Medulla oblongata (tissue), 1 donor: ENCODE measurements at regions not wholly inside any gene's neighbourhood (a gene's known extent, or its start where the extent isn't known, plus 50 kb on each side); places are given as distances from the start of the nearest gene placed in this dataset.
A peak's percentile ranks its signal among the peaks of the same experiment; 100 is the strongest.

ENCODE experiments used
- DNase-seq: peaks from one replicate; pipeline ENCODE4 v3.0.0-alpha.2; 2015; ENCODE audit errors: extremely low spot score

DNA sequence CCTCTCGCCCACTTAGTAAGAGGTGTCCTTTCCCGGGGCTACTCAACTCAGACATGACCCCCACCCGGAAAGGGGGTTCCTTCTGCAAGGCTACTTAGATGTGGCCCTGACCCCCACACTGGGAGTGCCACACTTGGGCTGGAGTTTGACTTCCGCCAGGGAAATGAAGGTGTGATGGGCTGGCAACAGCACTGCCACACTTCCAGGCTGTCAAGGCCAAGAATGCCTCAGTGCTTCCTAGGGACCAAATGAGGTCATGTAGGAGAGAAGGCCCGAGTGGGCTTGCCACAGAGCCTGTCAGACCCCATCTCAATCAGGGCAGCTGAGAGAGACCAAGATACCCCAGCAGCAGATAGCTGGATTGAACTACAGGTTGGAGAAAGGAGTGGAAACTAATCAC, 55.5 kb downstream of the DRD1 start:
- DNase-seq: no peak

DNA sequence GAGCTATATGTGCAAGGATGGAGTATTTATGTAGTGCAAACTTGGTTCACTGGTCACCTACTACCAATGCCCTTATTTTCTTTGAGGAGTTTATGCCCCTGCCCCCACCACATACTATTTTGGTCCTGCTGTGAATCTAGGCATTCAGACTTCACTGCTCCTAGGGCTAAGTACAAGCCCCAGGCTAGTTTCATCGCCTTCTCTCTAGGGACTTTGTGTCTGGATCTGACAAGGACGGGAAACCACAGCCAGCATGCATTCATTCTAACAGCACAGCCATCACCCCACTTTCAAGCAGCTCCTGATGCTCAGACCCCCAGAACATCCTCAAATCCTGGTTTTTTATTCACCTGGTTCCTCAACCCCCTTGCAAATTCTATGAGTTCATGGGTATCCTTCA, 56.8 kb downstream of the DRD1 start:
- DNase-seq: no peak

- DNase-seq: no peak
Observed at GRCh38 chr5:175386526-175386925, 57.5 kb downstream of the DRD1 start.

GRCh38 chr5:175385691-175386362, 58.2 kb downstream of the DRD1 start:
- DNase-seq: no peak

GRCh38 chr5:175384724-175385552, 59.0 kb downstream of the DRD1 start:
- no peak for DNase-seq

GRCh38 chr5:175383350-175383749, 60.6 kb downstream of the DRD1 start:
- DNase-seq: peak; percentile 47

GRCh38 chr5:175382171-175382570, 61.8 kb downstream of the DRD1 start:
- DNase-seq: no peak

DNA sequence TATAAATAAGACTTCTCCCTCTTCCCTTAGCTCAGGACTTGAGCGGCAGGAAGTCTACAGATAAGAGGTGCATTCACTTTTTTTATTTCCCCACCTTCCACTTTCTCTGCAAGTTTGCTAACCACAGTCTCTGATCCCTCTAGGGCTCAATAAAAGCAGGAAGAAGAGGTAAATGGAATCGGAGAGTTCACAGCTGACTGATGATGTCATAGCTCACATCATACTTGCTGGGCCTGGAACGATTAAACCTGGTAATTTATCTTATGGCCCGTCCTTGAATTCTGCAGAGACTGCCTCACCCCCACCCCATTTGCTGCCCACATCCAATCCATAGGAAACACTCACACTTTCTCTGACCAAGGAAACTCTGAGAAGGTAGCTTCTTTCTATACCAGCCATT, 62.9 kb downstream of the DRD1 start:
- DNase-seq: no peak

DNA sequence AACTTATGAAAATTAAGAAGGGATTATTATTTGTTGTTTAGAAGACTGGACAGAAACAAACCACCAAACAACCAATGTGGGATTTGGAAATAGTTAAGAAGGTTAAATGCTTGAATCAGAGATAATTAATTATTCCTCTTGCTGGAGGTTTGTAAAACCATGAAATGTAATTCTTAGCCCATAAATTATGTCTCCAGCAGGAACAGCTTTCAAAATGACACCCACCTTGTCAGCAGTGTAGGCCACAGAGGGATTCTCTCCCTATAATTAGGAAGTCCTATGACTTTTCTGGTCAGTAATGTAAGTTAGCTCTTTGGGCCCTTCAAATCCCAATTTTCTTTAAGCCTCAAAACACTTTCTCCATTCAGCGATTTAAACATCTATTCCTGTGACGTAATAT, 63.3 kb downstream of the DRD1 start:
- no peak for DNase-seq

GRCh38 chr5:175379867-175380266, 64.1 kb downstream of the DRD1 start:
- no peak for DNase-seq

- no peak for DNase-seq
Observed at GRCh38 chr5:175378444-175379028, 65.4 kb downstream of the DRD1 start.

DNA sequence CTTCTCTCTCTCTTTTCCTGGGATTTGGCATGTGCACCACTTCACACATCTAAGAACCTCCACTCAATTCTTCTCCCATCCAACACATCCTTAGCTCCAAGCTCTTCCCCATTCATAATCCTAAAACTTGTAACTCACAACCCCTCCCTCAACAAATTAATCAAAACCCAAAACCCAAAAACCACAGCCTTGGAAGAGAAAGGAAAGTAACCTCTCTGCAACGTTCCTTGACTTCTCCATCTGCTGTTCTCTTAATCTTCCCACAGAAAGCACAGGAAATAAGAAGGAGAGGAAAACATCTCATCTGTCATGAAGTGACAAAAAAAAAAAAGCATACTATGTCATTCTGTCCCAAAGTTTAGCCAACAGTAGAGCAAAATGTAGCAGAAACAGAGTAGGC, 66.2 kb downstream of the DRD1 start:
- DNase-seq: no peak

DNA sequence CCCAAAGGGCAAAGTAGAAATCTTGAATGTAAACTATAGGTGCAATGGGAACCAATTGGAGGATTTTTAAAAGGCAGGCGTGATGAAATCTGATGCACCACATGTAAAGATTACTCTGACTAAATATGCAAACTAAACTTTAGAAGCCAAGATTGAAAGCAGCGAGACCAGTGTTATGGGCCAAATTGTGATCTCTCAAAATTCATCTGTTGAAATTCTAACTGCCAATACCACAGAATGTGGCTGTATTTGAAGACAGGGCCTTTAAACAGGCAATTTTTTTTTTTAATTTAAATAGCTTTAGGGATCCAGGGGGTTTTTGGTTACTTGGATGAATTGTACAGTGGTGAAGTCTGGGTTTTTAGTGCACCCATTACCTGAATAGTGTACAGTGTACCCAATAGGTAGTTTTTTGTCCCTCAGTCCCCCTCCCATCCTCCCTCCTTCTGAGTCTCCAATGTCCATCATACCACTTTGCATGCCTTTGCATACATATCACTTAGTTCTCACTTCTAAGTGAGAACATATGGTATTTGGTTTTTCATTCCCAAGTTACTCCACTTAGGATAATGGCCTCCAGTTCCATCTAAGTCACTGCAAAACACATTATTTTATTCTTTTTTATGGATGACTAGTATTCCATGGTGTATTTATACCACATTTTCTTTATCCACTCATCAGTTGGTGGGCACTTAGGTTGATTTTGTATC, 69.7 kb downstream of the DRD1 start:
- no peak for DNase-seq

DNA sequence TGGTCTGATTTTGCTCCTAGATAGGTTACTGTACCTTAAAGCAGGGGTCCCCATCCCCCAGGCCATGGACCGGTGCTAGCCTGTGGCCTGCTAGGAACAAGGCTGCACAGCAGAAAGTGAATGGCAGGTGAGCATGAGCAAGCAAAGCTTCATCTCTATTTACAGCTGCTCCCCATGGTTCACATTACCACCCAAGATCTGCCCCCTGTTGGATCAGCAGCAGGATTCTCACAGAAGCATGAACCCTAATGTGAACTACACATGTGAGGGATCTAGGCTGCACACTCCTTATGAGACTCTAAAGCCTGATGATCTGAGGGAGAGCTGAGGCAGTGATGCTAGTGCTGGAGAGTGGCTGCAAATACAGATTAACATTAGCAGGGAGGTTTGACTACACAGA, 78.1 kb downstream of the DRD1 start:
- DNase-seq: no peak

GRCh38 chr5:175363300-175363699, 80.7 kb downstream of the DRD1 start:
- no peak for DNase-seq

DNA sequence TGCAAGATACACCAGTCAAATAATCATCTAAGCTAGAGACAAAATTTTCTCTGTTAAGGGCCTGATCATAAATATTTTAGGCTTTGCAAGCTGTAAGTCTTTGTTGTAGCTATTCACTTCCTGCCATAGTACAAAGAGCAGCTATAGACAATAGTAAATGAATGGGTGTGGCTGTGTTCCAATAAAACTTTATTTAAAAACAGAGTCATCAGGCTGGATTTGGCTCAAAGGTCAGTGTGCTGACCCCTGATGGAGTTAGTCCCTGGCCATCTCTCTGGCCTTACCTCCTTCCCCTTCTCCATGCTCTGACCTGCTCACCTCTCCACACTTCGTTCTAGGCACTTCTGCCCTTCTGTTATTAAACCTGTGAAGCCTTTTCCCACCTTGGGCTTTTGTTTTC, 86.0 kb downstream of the DRD1 start:
- no peak for DNase-seq

DNA sequence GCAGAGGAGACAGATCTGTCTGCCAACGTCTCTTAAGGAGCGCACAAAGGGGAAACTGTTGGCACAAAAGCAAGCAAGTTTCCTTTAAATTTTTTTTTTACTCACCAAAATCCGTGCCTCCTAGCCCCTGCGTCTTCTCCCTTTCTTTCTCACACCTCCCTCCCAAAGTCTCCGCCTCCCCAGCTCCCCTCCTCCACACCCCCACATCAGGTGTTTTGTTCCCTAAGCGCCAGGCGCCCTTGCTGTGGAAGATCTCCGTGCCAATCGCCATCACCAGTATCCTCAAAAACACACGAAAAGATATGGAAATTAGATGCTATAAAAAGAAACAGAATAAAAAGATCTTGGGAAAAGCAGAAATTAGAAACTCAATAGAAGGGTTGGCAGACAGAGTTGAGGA, 87.6 kb downstream of the DRD1 start:
- no peak for DNase-seq

- no peak for DNase-seq
Observed at GRCh38 chr5:175354964-175355363, 89.0 kb downstream of the DRD1 start.

DNA sequence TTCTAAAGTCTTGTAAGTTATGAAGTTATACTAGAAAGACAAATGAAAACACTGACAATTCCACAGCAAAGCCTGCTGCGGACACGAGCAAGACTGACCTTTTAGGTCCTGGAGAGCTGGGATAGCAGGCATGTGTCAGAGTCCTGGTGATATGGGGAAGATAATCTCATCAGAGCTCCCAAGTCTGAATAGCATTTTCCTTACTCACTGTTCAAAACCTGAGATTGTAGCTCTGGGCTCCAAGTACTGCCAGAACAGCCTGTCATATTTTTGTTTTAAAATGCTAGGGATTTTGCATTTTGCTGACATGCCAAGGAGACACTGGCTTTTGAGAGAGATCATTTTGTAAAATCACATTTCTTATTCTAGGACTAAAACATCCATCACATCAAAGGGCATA, 90.1 kb downstream of the DRD1 start:
- no peak for DNase-seq

DNA sequence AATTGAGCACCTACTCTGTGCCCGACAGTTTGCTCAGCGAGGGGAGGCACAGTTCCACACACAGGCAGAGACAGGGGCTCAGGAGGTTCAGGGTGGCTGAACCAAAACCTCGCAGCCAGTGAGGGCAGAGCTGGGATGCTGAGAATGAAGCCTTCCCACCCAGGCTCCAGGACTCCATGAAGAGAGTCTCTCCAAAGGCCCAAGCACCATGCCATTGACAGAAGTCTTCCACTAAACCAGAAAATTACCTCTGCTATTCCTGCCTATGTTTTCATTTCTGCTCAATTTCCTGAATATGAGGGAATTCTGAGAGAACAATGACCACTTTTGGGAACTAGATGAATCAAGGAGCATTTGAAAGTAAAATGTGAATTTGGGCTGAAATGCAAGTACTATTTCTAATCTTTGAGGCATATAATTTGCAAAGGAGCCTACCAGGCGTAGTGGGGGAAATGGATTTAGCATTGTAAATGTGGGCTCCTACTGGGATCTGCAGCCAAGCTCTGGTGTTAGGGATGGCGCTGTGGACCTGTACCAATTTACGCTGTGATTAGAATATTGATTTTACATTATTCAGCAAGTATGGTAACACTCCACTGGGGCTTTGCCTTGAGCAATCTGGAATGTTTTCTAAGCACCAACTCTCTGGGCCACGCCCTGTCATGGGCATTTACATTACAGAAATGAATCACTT, 91.9 kb downstream of the DRD1 start:
- DNase-seq: no peak

- DNase-seq: no peak
Observed at GRCh38 chr5:175351126-175351525, 92.9 kb downstream of the DRD1 start.

DNA sequence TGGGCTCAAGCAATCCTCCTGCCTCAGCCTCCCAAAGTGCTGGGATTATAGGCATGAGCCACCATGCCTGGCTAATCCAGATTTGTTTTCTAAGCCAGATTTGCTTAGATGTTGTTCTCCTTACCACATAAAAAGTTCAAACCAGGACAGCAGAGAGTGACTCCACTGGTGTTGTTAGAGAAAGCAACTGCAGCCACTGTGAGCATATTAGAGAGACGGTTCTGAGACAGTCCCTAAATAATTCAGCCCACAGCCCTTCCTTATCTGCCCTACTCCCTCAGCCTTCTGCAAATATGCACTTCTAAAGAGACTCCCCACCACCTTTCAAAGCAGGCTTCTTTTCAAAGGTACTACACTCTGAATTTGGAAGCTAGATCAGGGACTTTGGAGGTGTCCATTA, 96.1 kb downstream of the DRD1 start:
- DNase-seq: no peak
